HepG2 (cell line): ENCODE measurements at regions not wholly inside any gene's neighbourhood (a gene's known extent, or its start where the extent isn't known, plus 50 kb on each side); places are given as distances from the start of the nearest gene placed in this dataset.

Source experiments
- ATF6 ChIP-seq: sonication (generic); formaldehyde crosslinking; conservative IDR thresholded peaks from 2 replicates; pipeline ENCODE4 v1.4.0; 2020; ENCODE audit warnings: missing genetic modification reagents
- CHCHD3 ChIP-seq: sonication (generic); formaldehyde crosslinking; IDR thresholded peaks from 2 replicates; pipeline ENCODE4 v1.8.0; 2022; ENCODE audit warnings: mild to moderate bottlenecking, missing genetic modification reagents, moderate library complexity
- EHMT2 ChIP-seq: fragments of 200-600 bp; sonication (generic); IDR thresholded peaks from 2 replicates; pipeline ENCODE4 v1.7.0; 2017; ENCODE audit warnings: antibody characterized with exemption, low read depth, low read length, borderline replicate concordance
- HNRNPLL ChIP-seq: fragments of 200-400 bp; formaldehyde crosslinking; IDR thresholded peaks from 2 replicates; pipeline ENCODE4 v1.6.1; 2017; ENCODE audit warnings: mild to moderate bottlenecking, low read depth, low read length; ENCODE audit not compliant: poor library complexity, severe bottlenecking
- PHF8 ChIP-seq: sonication (generic); formaldehyde crosslinking; IDR thresholded peaks from 2 replicates; pipeline ENCODE4 v1.5.0; 2020; ENCODE audit warnings: missing genetic modification reagents
- ZBTB20 ChIP-seq: sonication (generic); formaldehyde crosslinking; IDR thresholded peaks from 2 replicates; pipeline ENCODE4 v1.8.1; 2023; ENCODE audit warnings: missing genetic modification reagents, low read depth, mild to moderate bottlenecking, borderline replicate concordance

- TF ChIP-seq PHF8 (no peak), HNRNPLL (no peak), CHCHD3 (CRISPR knock-in tag) (no peak), ATF6 (no peak), EHMT2 (no peak), ZBTB20 (no peak)
These were observed 684.4 kb upstream of the CDH8 start for GRCh38 chr16:62720651-62721050.
